Activated CD8-positive, alpha-beta T cell treated with anti-CD3 and anti-CD28 coated beads for 36 hours (primary cell): ENCODE measurements at regions not wholly inside any gene's neighbourhood (a gene's known extent, or its start where the extent isn't known, plus 50 kb on each side); places are given as distances from the start of the nearest gene placed in this dataset.

Experiments
- ATAC-seq: fragments of 200-7000 bp; cut with Tn5 transposase; one replicate; pipeline ENCODE4 v1.10.0; 2021; ENCODE audit warnings: mild to moderate bottlenecking, moderate library complexity
- CTCF ChIA-PET: fragments of 350-600 bp; sonication (Branson Sonifier 250); formaldehyde crosslinking; loops from one replicate; lab custom pipeline; 2021; ENCODE audit warnings: antibody characterized with exemption; lab: Charles Lee
- POLR2A ChIA-PET: fragments of 350-600 bp; sonication (Branson Sonifier 250); formaldehyde crosslinking; loops from one replicate; lab custom pipeline; 2021; ENCODE audit warnings: antibody characterized with exemption; lab: Charles Lee
- DNase-seq: peaks from one replicate; pipeline ENCODE4 v3.0.0-alpha.2; 2020
- H3K27ac Mint-ChIP-seq: one replicate; pipeline ENCODE4 v1.8.0; 2021; ENCODE audit warnings: mild to moderate bottlenecking, mixed read lengths
- H3K27me3 Mint-ChIP-seq: one replicate; pipeline ENCODE4 v1.8.0; 2021; ENCODE audit warnings: mixed read lengths
- H3K36me3 Mint-ChIP-seq: one replicate; pipeline ENCODE4 v1.8.0; 2021; ENCODE audit warnings: low read depth, mixed read lengths
- H3K4me1 Mint-ChIP-seq: one replicate; pipeline ENCODE4 v1.8.0; 2021; ENCODE audit warnings: low read depth, mixed read lengths
- H3K4me3 Mint-ChIP-seq: one replicate; pipeline ENCODE4 v1.8.0; 2021; ENCODE audit warnings: mild to moderate bottlenecking, moderate library complexity, mixed read lengths
- H3K9me3 Mint-ChIP-seq: one replicate; pipeline ENCODE4 v1.8.0; 2021; ENCODE audit warnings: mixed read lengths
- intact Hi-C: fragments of 100-400 bp; cut with micrococcal nuclease; formaldehyde crosslinking; loops from one replicate; pipeline ENCODE4 v1.10.0; 2022
- TF ChIP-seq, protein P1 (sequence below): fragments of 200-600 bp; IDR thresholded peaks from one replicate; pipeline ENCODE4 v1.8.0; 2022; ENCODE audit warnings: antibody characterized with exemption, mild to moderate bottlenecking

- Mint-ChIP-seq H3K27ac (no peak overlapping the region), H3K9me3 (no peaks in the 10 kb centered on the region), H3K4me3 (no peak overlapping the region), H3K36me3 (no peaks in the 10 kb centered on the region), H3K4me1 (no peaks in the 10 kb centered on the region), H3K27me3 (no peaks in the 10 kb centered on the region)
- intact Hi-C loops = no loop called here
- TF ChIP-seq, protein P1, sequence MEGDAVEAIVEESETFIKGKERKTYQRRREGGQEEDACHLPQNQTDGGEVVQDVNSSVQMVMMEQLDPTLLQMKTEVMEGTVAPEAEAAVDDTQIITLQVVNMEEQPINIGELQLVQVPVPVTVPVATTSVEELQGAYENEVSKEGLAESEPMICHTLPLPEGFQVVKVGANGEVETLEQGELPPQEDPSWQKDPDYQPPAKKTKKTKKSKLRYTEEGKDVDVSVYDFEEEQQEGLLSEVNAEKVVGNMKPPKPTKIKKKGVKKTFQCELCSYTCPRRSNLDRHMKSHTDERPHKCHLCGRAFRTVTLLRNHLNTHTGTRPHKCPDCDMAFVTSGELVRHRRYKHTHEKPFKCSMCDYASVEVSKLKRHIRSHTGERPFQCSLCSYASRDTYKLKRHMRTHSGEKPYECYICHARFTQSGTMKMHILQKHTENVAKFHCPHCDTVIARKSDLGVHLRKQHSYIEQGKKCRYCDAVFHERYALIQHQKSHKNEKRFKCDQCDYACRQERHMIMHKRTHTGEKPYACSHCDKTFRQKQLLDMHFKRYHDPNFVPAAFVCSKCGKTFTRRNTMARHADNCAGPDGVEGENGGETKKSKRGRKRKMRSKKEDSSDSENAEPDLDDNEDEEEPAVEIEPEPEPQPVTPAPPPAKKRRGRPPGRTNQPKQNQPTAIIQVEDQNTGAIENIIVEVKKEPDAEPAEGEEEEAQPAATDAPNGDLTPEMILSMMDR = no peak
- ATAC-seq = no peak
- ChIA-PET CTCF (no interaction called here), POLR2A (no interaction called here)
- DNase-seq = no peak
Measured at GRCh38 chr2:129070663-129071062, 752.0 kb upstream of the HS6ST1 start.

DNA sequence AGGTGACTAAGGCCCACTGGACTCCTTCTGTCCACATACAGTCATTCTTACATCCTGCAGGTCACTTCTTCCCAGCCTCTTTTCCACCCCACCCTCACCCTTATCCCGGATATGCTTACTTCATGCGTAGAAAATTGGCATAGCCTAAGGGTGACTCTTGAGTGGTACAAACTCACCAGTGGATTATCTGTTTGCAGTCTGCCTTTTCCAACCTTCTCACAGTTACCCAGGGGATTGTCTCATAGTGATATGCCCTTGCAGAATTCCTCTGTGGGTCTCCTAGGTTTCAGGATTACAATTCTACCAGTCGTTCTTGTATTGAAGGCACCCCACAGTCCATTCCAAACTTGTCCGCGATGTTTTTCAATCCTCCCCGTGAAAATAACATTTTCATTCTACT lies 752.9 kb upstream of the HS6ST1 start:
- ChIA-PET POLR2A (no interaction called here), CTCF (no interaction called here)
- Mint-ChIP-seq H3K9me3 (no peaks in the 10 kb centered on the region), H3K36me3 (no peaks in the 10 kb centered on the region), H3K27ac (no peak overlapping the region), H3K4me1 (no peaks in the 10 kb centered on the region), H3K4me3 (no peak overlapping the region), H3K27me3 (no peaks in the 10 kb centered on the region)
- intact Hi-C loops = no loop called here
- ATAC-seq (no peak), DNase-seq (no peak)
- TF ChIP-seq, protein P1 = no peak

- ATAC-seq = no peak
- no peak for DNase-seq
- POLR2A ChIA-PET = no interaction called here
- intact Hi-C loops = no loop called here
- no peak overlapping the region for H3K27ac Mint-ChIP-seq
- CTCF ChIA-PET = no interaction called here
- H3K36me3 Mint-ChIP-seq = no peaks in the 10 kb centered on the region
- no peaks in the 10 kb centered on the region for H3K4me1 Mint-ChIP-seq
- no peaks in the 10 kb centered on the region for H3K27me3 Mint-ChIP-seq
- TF ChIP-seq, protein P1 = no peak
- no peak overlapping the region for H3K4me3 Mint-ChIP-seq
- H3K9me3 Mint-ChIP-seq = no peaks in the 10 kb centered on the region
Measured at GRCh38 chr2:129074298-129074920, 755.7 kb upstream of the HS6ST1 start.

- DNase-seq (no peak), ATAC-seq (no peak)
- CTCF ChIA-PET = no interaction called here
- no peaks in the 10 kb centered on the region for H3K9me3 Mint-ChIP-seq
- H3K4me3 Mint-ChIP-seq = no peak overlapping the region
- no peaks in the 10 kb centered on the region for H3K27me3 Mint-ChIP-seq
- TF ChIP-seq, protein P1 = no peak
- no peaks in the 10 kb centered on the region for H3K4me1 Mint-ChIP-seq
- H3K36me3 Mint-ChIP-seq = no peaks in the 10 kb centered on the region
- intact Hi-C loops = no loop called here
- no peak overlapping the region for H3K27ac Mint-ChIP-seq
- POLR2A ChIA-PET = no interaction called here
Measured at GRCh38 chr2:129078548-129078947, 759.9 kb upstream of the HS6ST1 start.

DNA sequence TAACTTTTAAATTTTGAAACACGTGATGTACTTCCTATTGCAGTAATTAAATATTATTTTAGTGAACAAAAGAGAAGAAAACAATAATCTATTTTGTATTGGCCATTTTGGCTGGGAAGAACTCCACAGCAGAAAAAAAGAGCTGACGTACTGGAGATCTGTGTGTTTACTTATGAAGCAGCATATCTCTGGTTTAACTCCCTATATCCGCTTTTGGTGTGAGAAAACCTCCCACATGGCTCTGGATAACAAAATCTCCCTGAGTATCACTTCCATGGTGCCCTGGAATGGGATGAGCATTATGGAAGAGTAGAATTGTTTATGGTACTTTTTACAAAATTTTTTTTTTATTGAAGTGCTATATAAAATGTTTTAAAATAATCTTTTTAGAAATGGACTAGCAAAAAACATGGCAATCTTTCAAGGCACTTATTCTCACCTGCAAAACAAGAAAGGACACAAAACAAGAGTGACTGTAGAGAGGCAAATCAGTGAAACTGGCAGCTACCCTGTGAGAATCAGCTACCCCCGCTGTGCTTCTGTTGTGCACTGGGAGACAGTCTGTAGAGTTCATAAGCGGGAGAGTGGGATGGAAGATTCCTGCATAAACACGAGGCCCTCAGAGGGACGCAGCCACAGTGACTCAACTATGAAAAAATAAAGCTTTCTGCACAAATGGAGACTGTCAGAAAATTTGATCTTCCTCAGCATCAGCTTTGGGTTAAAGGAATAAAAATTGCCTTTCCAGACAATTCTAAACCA lies 762.2 kb upstream of the HS6ST1 start:
- DNase-seq (no peak), ATAC-seq (no peak)
- ChIA-PET CTCF (no interaction called here), POLR2A (no interaction called here)
- intact Hi-C loops = no loop called here
- Mint-ChIP-seq H3K4me1 (no peaks in the 10 kb centered on the region), H3K36me3 (no peaks in the 10 kb centered on the region), H3K27me3 (no peaks in the 10 kb centered on the region), H3K27ac (no peak overlapping the region), H3K4me3 (no peak overlapping the region), H3K9me3 (no peaks in the 10 kb centered on the region)
- TF ChIP-seq, protein P1 = no peak
